Neural crest cell (in vitro differentiated cells): ENCODE measurements at regions not wholly inside any gene's neighbourhood (a gene's known extent, or its start where the extent isn't known, plus 50 kb on each side); places are given as distances from the start of the nearest gene placed in this dataset.

Experiments
- DNase-seq: peaks from one replicate; pipeline ENCODE4 v3.0.0; 2021; ENCODE audit warnings: low read depth, mixed read lengths, low spot score
- H3K27ac Mint-ChIP-seq: one replicate; pipeline ENCODE4 v1.8.0; 2021; ENCODE audit warnings: mild to moderate bottlenecking, mixed read lengths; ENCODE audit not compliant: unreplicated experiment
- H3K27me3 Mint-ChIP-seq: 2 replicates; pipeline ENCODE4 v1.8.0; 2021; ENCODE audit warnings: low read depth, mild to moderate bottlenecking, mixed read lengths
- H3K36me3 Mint-ChIP-seq: 2 replicates; pipeline ENCODE4 v1.8.0; 2021; ENCODE audit warnings: low read depth, mild to moderate bottlenecking, mixed read lengths
- H3K4me1 Mint-ChIP-seq: 2 replicates; pipeline ENCODE4 v1.8.0; 2021; ENCODE audit warnings: mixed read lengths
- H3K4me3 Mint-ChIP-seq: one replicate; pipeline ENCODE4 v1.8.0; 2021; ENCODE audit warnings: mild to moderate bottlenecking, mixed read lengths
- H3K9me3 Mint-ChIP-seq: 2 replicates; pipeline ENCODE4 v1.8.0; 2021; ENCODE audit warnings: mixed read lengths
- TF ChIP-seq, protein P1 (sequence below): fragments of 200-600 bp; sonication (generic); conservative IDR thresholded peaks from 2 replicates; pipeline ENCODE4 v1.5.0; 2021; ENCODE audit warnings: antibody characterized with exemption, mild to moderate bottlenecking

DNA sequence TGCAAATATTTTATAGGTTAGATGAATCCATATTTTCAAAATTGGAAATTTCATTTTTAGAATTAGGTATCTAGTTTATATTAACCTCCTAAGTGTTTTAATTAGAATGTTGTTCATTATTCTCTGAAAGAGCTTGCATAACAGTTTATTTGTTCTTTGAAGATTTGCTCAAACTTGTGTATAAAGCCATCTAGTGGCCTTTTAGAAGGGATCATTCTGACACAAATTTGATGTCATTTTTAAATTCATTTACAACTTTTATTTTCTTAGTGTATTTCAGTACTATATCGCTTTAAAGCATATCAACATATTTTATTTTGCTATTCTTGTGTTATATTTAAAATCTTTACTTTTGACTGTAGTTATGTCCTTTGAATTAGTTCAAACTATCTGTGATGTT, 527.0 kb upstream of the NRG3 start:
- Mint-ChIP-seq H3K4me1 (no peaks in the 10 kb centered on the region), H3K9me3 (no peaks in the 10 kb centered on the region), H3K27me3 (no peaks in the 10 kb centered on the region), H3K36me3 (no peaks in the 10 kb centered on the region), H3K27ac (no peak overlapping the region), H3K4me3 (no peak overlapping the region)
- no peak for DNase-seq
- TF ChIP-seq, protein P1, sequence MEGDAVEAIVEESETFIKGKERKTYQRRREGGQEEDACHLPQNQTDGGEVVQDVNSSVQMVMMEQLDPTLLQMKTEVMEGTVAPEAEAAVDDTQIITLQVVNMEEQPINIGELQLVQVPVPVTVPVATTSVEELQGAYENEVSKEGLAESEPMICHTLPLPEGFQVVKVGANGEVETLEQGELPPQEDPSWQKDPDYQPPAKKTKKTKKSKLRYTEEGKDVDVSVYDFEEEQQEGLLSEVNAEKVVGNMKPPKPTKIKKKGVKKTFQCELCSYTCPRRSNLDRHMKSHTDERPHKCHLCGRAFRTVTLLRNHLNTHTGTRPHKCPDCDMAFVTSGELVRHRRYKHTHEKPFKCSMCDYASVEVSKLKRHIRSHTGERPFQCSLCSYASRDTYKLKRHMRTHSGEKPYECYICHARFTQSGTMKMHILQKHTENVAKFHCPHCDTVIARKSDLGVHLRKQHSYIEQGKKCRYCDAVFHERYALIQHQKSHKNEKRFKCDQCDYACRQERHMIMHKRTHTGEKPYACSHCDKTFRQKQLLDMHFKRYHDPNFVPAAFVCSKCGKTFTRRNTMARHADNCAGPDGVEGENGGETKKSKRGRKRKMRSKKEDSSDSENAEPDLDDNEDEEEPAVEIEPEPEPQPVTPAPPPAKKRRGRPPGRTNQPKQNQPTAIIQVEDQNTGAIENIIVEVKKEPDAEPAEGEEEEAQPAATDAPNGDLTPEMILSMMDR = peak; percentile 44

DNA sequence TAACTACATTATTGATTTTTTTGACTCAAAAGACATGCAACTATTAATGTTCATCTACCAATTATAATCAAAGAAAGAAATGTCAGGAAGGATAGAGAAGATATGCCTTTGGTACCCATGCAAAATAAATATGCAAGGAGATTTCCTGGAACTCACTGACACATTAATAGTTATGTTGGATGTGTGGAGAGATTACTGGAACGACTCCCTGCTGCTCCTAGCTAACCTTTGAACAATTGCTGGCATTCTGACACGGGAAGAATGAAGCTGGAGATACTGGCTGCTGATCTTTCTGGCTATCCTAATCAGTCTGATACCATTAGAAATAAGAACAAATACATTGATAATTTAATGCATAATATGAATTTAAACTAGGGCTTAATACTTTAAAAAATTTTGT, 507.9 kb upstream of the NRG3 start:
- H3K27ac Mint-ChIP-seq = no peak overlapping the region
- no peaks in the 10 kb centered on the region for H3K36me3 Mint-ChIP-seq
- H3K9me3 Mint-ChIP-seq = peaks cover 9% of the 10 kb centered on the region
- no peak overlapping the region for H3K4me3 Mint-ChIP-seq
- TF ChIP-seq, protein P1 = no peak
- no peak for DNase-seq
- no peaks in the 10 kb centered on the region for H3K4me1 Mint-ChIP-seq
- H3K27me3 Mint-ChIP-seq = no peaks in the 10 kb centered on the region

DNA sequence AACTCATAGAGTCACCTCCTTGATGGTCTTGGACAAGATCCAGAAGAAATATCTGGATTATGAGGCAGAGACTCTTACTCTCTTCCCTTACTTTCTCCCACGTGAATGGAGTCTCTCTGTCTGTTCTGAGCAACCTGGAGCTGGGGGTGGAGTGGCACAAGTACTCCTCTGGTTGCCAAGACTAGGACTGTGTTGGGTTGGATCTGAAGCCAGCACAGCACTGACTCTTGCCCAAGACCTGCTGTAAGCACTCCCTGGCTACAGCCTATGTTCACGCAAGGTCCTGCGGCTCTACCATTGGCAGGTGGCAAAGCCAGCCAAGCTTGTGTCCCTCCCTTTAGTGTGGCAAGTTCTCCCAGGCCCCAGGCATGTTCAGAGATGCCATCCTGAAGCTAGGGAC, 488.2 kb upstream of the NRG3 start:
- H3K27me3 Mint-ChIP-seq = no peaks in the 10 kb centered on the region
- TF ChIP-seq, protein P1 = no peak
- H3K4me3 Mint-ChIP-seq = no peak overlapping the region
- no peak for DNase-seq
- H3K36me3 Mint-ChIP-seq = no peaks in the 10 kb centered on the region
- no peaks in the 10 kb centered on the region for H3K4me1 Mint-ChIP-seq
- no peaks in the 10 kb centered on the region for H3K9me3 Mint-ChIP-seq
- no peak overlapping the region for H3K27ac Mint-ChIP-seq

DNA sequence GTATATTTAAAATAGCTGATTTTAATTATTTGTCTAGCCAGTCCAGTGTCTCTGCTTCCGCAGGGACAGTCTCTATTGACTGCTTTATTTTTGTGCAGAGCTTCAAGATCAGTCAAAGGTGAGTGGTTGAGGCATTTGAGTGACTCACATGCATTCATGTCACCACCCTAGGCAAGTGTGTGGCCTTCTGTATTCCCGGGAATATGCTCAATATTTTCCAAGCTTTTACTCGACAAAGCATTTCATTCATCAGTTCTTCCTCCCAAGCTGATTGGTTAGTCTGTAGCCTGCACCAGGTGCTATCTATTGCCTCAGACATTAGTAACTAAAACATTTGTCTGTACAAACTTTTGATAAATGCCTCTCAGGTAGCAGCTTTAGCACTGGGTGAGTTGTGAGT, 471.5 kb upstream of the NRG3 start:
- TF ChIP-seq, protein P1 = no peak
- H3K27ac Mint-ChIP-seq = no peak overlapping the region
- no peaks in the 10 kb centered on the region for H3K27me3 Mint-ChIP-seq
- H3K9me3 Mint-ChIP-seq = no peaks in the 10 kb centered on the region
- no peaks in the 10 kb centered on the region for H3K36me3 Mint-ChIP-seq
- no peak for DNase-seq
- H3K4me1 Mint-ChIP-seq = no peaks in the 10 kb centered on the region
- no peak overlapping the region for H3K4me3 Mint-ChIP-seq

DNA sequence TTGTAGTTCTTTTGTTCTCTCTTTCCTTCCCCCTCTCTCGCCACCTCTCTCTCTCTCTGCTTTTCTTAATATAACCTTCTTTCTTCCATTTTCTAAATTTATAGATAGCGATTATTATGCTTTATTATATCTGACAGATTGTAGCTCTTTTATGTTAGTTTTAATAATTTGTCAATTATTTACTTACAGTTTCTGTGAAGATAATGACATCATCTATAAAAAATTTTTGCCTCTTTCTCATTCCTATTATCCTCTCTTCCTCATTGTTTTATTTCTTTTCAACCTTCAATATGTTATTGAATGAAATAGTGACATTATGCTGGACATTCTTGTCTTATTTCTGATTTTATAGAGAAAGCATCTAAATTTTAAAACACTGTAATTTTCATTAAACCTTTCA, 469.6 kb upstream of the NRG3 start:
- no peak overlapping the region for H3K4me3 Mint-ChIP-seq
- DNase-seq = no peak
- H3K27me3 Mint-ChIP-seq = no peaks in the 10 kb centered on the region
- no peaks in the 10 kb centered on the region for H3K36me3 Mint-ChIP-seq
- H3K9me3 Mint-ChIP-seq = no peaks in the 10 kb centered on the region
- H3K4me1 Mint-ChIP-seq = no peaks in the 10 kb centered on the region
- H3K27ac Mint-ChIP-seq = no peak overlapping the region
- TF ChIP-seq, protein P1 = no peak

DNA sequence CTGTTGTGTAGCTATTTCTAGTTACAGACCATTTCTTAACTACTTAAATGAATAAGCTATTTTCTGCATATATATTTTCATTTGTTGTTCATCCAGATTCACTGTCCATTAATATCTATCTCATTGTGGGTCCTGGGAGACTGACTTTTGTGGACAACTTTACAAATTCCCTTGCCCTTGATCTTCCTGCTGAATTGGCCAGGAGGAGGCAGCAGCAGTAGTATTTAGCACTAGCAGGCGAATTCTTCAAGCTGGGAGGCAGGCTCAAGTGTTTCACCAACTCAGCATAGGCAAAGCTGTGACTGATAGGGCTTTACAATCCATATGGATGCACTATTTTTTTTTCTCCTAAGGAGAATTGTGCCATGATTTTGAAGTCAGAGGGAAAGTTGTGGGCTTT, 461.0 kb upstream of the NRG3 start:
- Mint-ChIP-seq H3K36me3 (no peaks in the 10 kb centered on the region), H3K4me3 (no peak overlapping the region), H3K4me1 (no peaks in the 10 kb centered on the region), H3K27me3 (no peaks in the 10 kb centered on the region), H3K27ac (no peak overlapping the region), H3K9me3 (no peaks in the 10 kb centered on the region)
- TF ChIP-seq, protein P1 = peak; percentile 61
- peak; percentile 1 for DNase-seq
